ENCODE measurements at regions not wholly inside any gene's neighbourhood (a gene's known extent, or its start where the extent isn't known, plus 50 kb on each side); places are given as distances from the start of the nearest gene placed in this dataset.

DNA sequence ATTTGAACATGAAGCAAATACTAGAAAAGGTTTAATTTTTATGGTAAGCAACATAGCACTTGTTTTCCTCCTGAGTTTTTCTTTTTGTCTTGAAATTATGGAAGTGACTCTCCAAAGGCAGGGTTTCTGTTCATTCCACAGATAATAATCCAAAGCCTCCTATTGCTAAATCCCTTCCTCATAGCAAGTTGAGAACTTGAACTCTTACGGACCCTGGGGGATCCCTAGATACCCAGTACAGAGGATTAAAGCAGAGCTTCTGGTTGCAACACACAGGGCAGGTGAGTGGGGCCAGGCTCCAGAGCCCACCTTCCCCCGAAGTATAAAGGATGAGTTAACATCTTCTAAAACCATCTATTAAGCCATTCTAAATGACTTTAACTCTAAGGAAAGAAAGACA lies 294.1 kb downstream of the RMST start:
- H3K36me3 Mint-ChIP-seq, result no peaks in the 10 kb centered on the region

GRCh38 chr12:97757481-97758193 lies 295.0 kb downstream of the RMST start:
- Histone ChIP-seq H2AFZ (replicated peaks) (no peak overlapping the region), H3F3A (ENCODE audit: low read depth) (no peaks in the 10 kb centered on the region), H3K27me3 (no peaks in the 10 kb centered on the region), H3K4me2 (no peak overlapping the region), H3K36me3 (no peaks in the 10 kb centered on the region), H4K20me1 (ENCODE audit: low read depth) (no peaks in the 10 kb centered on the region), H3K79me2 (ENCODE audit: low read depth) (no peaks in the 10 kb centered on the region), H3K9ac (no peak overlapping the region), H3K4me3 (no peak overlapping the region), H3K9me3 (ENCODE audit: low read depth) (no peaks in the 10 kb centered on the region), H3K4me1 (peaks cover 9% of the 10 kb centered on the region), H3K27ac (no peak overlapping the region)
- Mint-ChIP-seq H3K36me3 (peaks cover 2% of the 10 kb centered on the region), H3K27ac (no peak overlapping the region), H3K4me1 (peaks cover 6% of the 10 kb centered on the region), H3K9me3 (peaks cover 8% of the 10 kb centered on the region), H3K27me3 (ENCODE audit: insufficient read depth, low read depth) (peaks cover 2% of the 10 kb centered on the region), H3K4me3 (no peak overlapping the region)
- no peak for TF ChIP-seq EZH2phosphoT487 (IDR thresholded peaks at IDR 0.05)
- TF ChIP-seq EZH2 (IDR thresholded peaks at IDR 0.05), result no peak
- TF ChIP-seq CTCF (IDR thresholded peaks at IDR 0.05), result no peak
- no peak for DNase-seq (ENCODE audit: low spot score)

More for the DNA sequence above, 294.1 kb downstream of the RMST start:
- H3K27me3 Mint-ChIP-seq (ENCODE audit: insufficient read depth, low read depth), result peaks cover 2% of the 10 kb centered on the region
- H3K27ac ChIP-seq, result no peak overlapping the region
- no peak for DNase-seq (ENCODE audit: low spot score)
- H3K4me1 Mint-ChIP-seq, result peaks cover 6% of the 10 kb centered on the region
- H3K27ac Mint-ChIP-seq, result no peak overlapping the region
- no peak for TF ChIP-seq CTCF (IDR thresholded peaks at IDR 0.05)
- TF ChIP-seq EZH2 (IDR thresholded peaks at IDR 0.05), result no peak
- no peak for TF ChIP-seq EZH2phosphoT487 (IDR thresholded peaks at IDR 0.05)
- no peaks in the 10 kb centered on the region for H4K20me1 ChIP-seq (ENCODE audit: low read depth)
- no peaks in the 10 kb centered on the region for H3K27me3 ChIP-seq
- H3K79me2 ChIP-seq (ENCODE audit: low read depth), result no peaks in the 10 kb centered on the region
- no peaks in the 10 kb centered on the region for H3K9me3 ChIP-seq (ENCODE audit: low read depth)
- no peak overlapping the region for H3K4me3 Mint-ChIP-seq
- H2AFZ ChIP-seq (replicated peaks), result no peak overlapping the region
- H3K4me3 ChIP-seq, result no peak overlapping the region
- H3F3A ChIP-seq (ENCODE audit: low read depth), result no peaks in the 10 kb centered on the region
- no peaks in the 10 kb centered on the region for H3K36me3 ChIP-seq
- H3K4me2 ChIP-seq, result no peak overlapping the region
- H3K9me3 Mint-ChIP-seq, result peaks cover 2% of the 10 kb centered on the region
- peaks cover 13% of the 10 kb centered on the region for H3K4me1 ChIP-seq
- H3K9ac ChIP-seq, result no peak overlapping the region

DNA sequence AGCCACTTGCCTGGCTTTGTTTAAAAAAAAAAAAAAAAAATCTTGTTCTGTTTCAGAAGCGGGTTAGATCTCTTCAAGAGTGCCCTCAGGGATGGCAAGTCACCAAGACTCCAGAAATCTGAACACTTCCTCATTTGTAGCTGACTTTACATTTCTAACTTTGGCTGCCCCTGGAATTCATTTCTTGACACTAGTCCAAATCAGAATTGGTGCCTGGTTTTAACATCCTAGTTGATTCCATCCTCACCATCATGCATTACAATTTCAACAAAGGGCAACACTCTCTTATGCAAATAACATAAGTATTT lies 295.5 kb downstream of the RMST start:
- TF ChIP-seq EZH2phosphoT487 (IDR thresholded peaks at IDR 0.05) (no peak), EZH2 (IDR thresholded peaks at IDR 0.05) (no peak), CTCF (IDR thresholded peaks at IDR 0.05) (no peak)
- Histone ChIP-seq H4K20me1 (ENCODE audit: low read depth) (no peaks in the 10 kb centered on the region), H3K27ac (no peak overlapping the region), H3K4me3 (no peak overlapping the region), H2AFZ (replicated peaks) (no peak overlapping the region), H3F3A (ENCODE audit: low read depth) (no peaks in the 10 kb centered on the region), H3K9me3 (ENCODE audit: low read depth) (no peaks in the 10 kb centered on the region), H3K79me2 (ENCODE audit: low read depth) (no peaks in the 10 kb centered on the region), H3K4me2 (no peak overlapping the region), H3K36me3 (no peaks in the 10 kb centered on the region), H3K9ac (no peak overlapping the region), H3K4me1 (peaks cover 6% of the 10 kb centered on the region), H3K27me3 (no peaks in the 10 kb centered on the region)
- DNase-seq (ENCODE audit: low spot score), result no peak
- peaks cover 6% of the 10 kb centered on the region for H3K4me1 Mint-ChIP-seq
- H3K4me3 Mint-ChIP-seq, result no peak overlapping the region
- no peak overlapping the region for H3K27ac Mint-ChIP-seq
- H3K9me3 Mint-ChIP-seq, result peaks cover 8% of the 10 kb centered on the region
- H3K36me3 Mint-ChIP-seq, result peaks cover 2% of the 10 kb centered on the region
- H3K27me3 Mint-ChIP-seq (ENCODE audit: insufficient read depth, low read depth), result peaks cover 2% of the 10 kb centered on the region
